Large intestine (tissue), 3 donors: ENCODE measurements at regions not wholly inside any gene's neighbourhood (a gene's known extent, or its start where the extent isn't known, plus 50 kb on each side); places are given as distances from the start of the nearest gene placed in this dataset.
A peak's percentile ranks its signal among the peaks of the same experiment; 100 is the strongest.

Experiments used
- DNase-seq, 2 donors: peaks; one replicate each; pipeline versions ENCODE4 v3.0.0 to v3.0.0-alpha.2; 2013
- H3K27ac ChIP-seq: one replicate; pipeline ENCODE4 v1.5.1; 2013; ENCODE audit warnings: low read length
- H3K27me3 ChIP-seq: 2 replicates; pipeline ENCODE4 v1.6.1; 2013; ENCODE audit warnings: low read length; ENCODE audit not compliant: control insufficient read depth, insufficient read depth
- H3K36me3 ChIP-seq: 2 replicates; pipeline ENCODE4 v1.6.1; 2013; ENCODE audit warnings: low read length; ENCODE audit not compliant: control insufficient read depth, insufficient read depth
- H3K4me1 ChIP-seq: one replicate; pipeline ENCODE4 v1.6.1; 2013; ENCODE audit warnings: low read length; ENCODE audit not compliant: control insufficient read depth, insufficient read depth
- H3K4me3 ChIP-seq: one replicate; pipeline ENCODE4 v1.5.1; 2013; ENCODE audit warnings: low read length
- H3K9me3 ChIP-seq: one replicate; pipeline ENCODE4 v1.6.1; 2013; ENCODE audit warnings: mild to moderate bottlenecking, low read depth, low read length, moderate library complexity; ENCODE audit not compliant: control insufficient read depth
- WGBS: methylation state at CpG from one replicate; pipeline ENCODE4 v1.1.5; 2013; ENCODE audit warnings: low lambda C conversion rate; ENCODE audit not compliant: insufficient coverage; 5-methylcytosine and 5-hydroxymethylcytosine counted together

GRCh38 chr2:121005453-121005852 is 269.8 kb downstream of the GLI2 start:
- WGBS: 100% methylated on average over 1 of the region's 3 CpGs
- H3K9me3 ChIP-seq: no peaks in the 10 kb centered on the region
- H3K27me3 ChIP-seq: peaks cover 16% of the 10 kb centered on the region
- no peaks in the 10 kb centered on the region for H3K36me3 ChIP-seq
- DNase-seq: no peak
- peaks cover 2% of the 10 kb centered on the region for H3K4me1 ChIP-seq
- no peak overlapping the region for H3K27ac ChIP-seq
- no peak overlapping the region for H3K4me3 ChIP-seq

DNA sequence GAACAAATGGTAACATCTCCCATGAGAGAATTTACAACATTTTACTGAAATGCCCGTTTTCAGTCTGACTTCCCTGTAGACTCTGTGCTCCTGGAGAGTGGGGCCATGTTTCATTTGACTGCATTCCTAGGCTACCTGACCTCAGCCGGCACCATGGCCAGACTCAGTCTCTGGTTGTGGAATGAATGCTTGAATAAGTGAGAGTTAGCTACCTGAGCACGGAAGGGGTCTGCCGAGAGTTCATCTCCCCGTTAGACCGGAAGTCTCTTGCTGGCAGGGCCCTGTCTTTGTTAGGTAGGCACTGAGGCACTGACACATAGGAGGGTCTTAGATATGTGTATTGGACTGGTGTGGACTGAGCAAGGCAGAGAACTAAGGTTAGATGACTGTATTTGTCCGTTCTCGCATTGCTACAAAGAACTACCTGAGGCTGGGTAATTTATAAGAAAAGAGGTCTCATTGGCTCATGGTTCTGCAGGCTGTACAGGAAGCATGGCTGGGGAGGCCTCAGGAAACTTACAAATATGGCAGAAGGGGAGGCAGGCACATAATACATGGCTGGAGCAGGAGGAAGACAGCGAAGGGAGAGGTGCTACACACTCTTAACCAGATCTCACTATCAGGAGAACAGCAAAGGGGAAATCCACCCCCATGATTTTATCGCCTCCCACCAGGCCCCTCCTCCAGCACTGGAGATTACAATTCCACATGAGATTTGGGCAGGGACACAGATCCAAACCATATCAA is 271.2 kb downstream of the GLI2 start:
- Histone ChIP-seq H3K36me3 (no peaks in the 10 kb centered on the region), H3K4me3 (no peak overlapping the region), H3K27ac (no peak overlapping the region), H3K9me3 (no peaks in the 10 kb centered on the region), H3K4me1 (peaks cover 2% of the 10 kb centered on the region), H3K27me3 (peaks cover 15% of the 10 kb centered on the region)
- no peak for DNase-seq
- WGBS: no CpG with 5 or more reads among the region's 10 CpGs

- peaks cover 15% of the 10 kb centered on the region for H3K27me3 ChIP-seq
- H3K9me3 ChIP-seq: no peaks in the 10 kb centered on the region
- WGBS: no CpG with 5 or more reads among the region's 2 CpGs
- no peak overlapping the region for H3K27ac ChIP-seq
- H3K4me3 ChIP-seq: no peak overlapping the region
- peaks cover 2% of the 10 kb centered on the region for H3K4me1 ChIP-seq
- no peak for DNase-seq
- H3K36me3 ChIP-seq: no peaks in the 10 kb centered on the region
These were observed 271.8 kb downstream of the GLI2 start for GRCh38 chr2:121007490-121007853.

- H3K4me3 ChIP-seq: no peak overlapping the region
- WGBS: no CpG with 5 or more reads among the region's 5 CpGs
- no peaks in the 10 kb centered on the region for H3K9me3 ChIP-seq
- H3K27me3 ChIP-seq: peaks cover 15% of the 10 kb centered on the region
- no peak for DNase-seq
- no peaks in the 10 kb centered on the region for H3K4me1 ChIP-seq
- H3K27ac ChIP-seq: no peak overlapping the region
- H3K36me3 ChIP-seq: no peaks in the 10 kb centered on the region
These were observed 273.3 kb downstream of the GLI2 start for GRCh38 chr2:121008975-121009374.

- no peaks in the 10 kb centered on the region for H3K4me1 ChIP-seq
- no peak overlapping the region for H3K27ac ChIP-seq
- peaks cover 5% of the 10 kb centered on the region for H3K27me3 ChIP-seq
- DNase-seq: no peak
- H3K4me3 ChIP-seq: no peak overlapping the region
- H3K9me3 ChIP-seq: no peaks in the 10 kb centered on the region
- no peaks in the 10 kb centered on the region for H3K36me3 ChIP-seq
These were observed 274.0 kb downstream of the TFCP2L1 start for GRCh38 chr2:121010998-121011397.

- 100% methylated on average over 2 of the region's 3 CpGs for WGBS
- no peaks in the 10 kb centered on the region for H3K36me3 ChIP-seq
- H3K27me3 ChIP-seq: peaks cover 12% of the 10 kb centered on the region
- H3K27ac ChIP-seq: no peak overlapping the region
- DNase-seq: no peak
- H3K9me3 ChIP-seq: peaks cover 2% of the 10 kb centered on the region
- peaks cover 12% of the 10 kb centered on the region for H3K4me1 ChIP-seq
- H3K4me3 ChIP-seq: no peak overlapping the region
These were observed 270.1 kb downstream of the TFCP2L1 start for GRCh38 chr2:121014876-121015275.

GRCh38 chr2:121015971-121016485 is 269.0 kb downstream of the TFCP2L1 start:
- peaks cover 2% of the 10 kb centered on the region for H3K9me3 ChIP-seq
- H3K36me3 ChIP-seq: no peaks in the 10 kb centered on the region
- H3K4me1 ChIP-seq: peaks cover 12% of the 10 kb centered on the region
- H3K27me3 ChIP-seq: peaks cover 15% of the 10 kb centered on the region
- no peak overlapping the region for H3K27ac ChIP-seq
- no peak for DNase-seq
- WGBS: no CpG with 5 or more reads among the region's 7 CpGs
- H3K4me3 ChIP-seq: no peak overlapping the region

GRCh38 chr2:121017396-121017795 is 267.6 kb downstream of the TFCP2L1 start:
- peaks cover 21% of the 10 kb centered on the region for H3K27me3 ChIP-seq
- no peaks in the 10 kb centered on the region for H3K36me3 ChIP-seq
- peaks cover 12% of the 10 kb centered on the region for H3K4me1 ChIP-seq
- H3K4me3 ChIP-seq: no peak overlapping the region
- WGBS: no CpG with 5 or more reads among the region's 7 CpGs
- peaks cover 2% of the 10 kb centered on the region for H3K9me3 ChIP-seq
- no peak overlapping the region for H3K27ac ChIP-seq
- no peak for DNase-seq

DNA sequence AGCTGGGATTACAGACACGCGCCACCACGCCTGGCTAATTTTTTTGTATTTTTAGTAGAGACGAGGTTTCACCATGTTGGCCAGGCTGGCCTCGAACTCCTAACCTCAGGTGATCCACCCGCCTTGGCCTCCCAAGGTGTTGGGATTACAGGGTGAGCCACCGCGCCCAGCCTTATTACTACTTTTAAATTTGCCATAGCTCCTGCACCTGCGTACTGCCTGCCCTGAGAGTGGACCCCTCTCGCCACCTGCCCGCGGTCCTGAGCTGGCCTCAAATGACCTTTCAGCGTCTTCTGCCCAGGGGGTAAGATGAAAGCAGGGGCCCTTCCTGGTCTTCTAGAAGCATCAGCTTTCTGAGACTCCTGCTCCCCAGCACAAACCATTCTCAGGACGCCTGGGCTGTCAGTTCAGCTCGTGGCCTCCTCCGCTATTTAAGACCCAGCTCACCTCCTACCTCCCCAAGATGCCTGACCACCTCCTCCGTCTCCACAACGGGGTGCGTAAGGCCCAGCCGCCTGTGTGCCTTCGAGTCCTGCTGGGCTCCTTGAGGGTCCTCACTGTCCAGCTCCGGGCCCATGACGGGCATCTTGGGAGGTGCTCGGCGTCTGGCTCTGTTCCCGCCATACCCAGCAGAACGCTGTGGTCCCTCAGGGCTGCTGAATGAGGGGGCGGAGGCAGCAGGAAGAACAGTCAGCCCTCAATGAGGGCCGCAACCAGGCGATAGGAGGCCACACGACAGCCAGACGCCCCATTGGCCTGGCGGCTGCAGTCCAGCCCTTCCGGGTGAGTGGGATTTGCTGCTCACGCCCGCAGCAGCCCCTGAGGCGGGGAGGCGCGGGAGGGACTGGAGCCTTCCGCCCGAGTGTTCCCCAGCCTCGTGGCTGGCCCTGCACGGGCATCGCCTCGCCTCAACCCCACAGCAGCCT is 266.6 kb downstream of the TFCP2L1 start:
- H3K27ac ChIP-seq: no peak overlapping the region

DNA sequence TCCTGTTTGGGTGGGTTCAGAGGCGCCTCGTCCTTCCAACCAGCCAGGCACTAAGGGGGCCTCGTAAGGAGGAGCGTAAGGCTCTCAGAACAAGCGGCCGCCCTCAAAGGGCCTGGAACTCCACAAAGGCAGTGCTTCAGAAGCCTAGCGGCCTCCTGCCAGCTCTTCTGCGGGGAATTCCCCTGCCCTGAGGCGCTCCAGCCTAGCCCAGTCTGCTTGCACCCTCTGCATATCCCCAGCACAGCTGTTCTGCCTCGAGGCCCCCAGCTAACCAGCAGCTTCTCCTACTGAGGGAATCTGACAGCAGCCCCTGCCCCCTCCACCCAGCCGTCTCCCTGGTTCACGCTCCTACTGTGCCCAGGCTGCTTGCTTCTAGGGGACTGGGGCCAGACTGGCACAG is 265.9 kb downstream of the TFCP2L1 start:
- Histone ChIP-seq H3K27ac (no peak overlapping the region), H3K4me1 (peaks cover 12% of the 10 kb centered on the region), H3K27me3 (peaks cover 21% of the 10 kb centered on the region), H3K9me3 (peaks cover 2% of the 10 kb centered on the region), H3K36me3 (no peaks in the 10 kb centered on the region), H3K4me3 (peak overlapping the region; percentile 23)
- WGBS: no CpG with 5 or more reads among the region's 12 CpGs
- peak in 1 of 2 donors; percentile 29 for DNase-seq

More for the DNA sequence above, 266.6 kb downstream of the TFCP2L1 start:
- peaks cover 21% of the 10 kb centered on the region for H3K27me3 ChIP-seq
- H3K9me3 ChIP-seq: peaks cover 2% of the 10 kb centered on the region
- peaks cover 12% of the 10 kb centered on the region for H3K4me1 ChIP-seq
- WGBS: 100% methylated on average over 3 of the region's 45 CpGs
- peak overlapping the region; percentile 23 for H3K4me3 ChIP-seq
- H3K36me3 ChIP-seq: no peaks in the 10 kb centered on the region
- DNase-seq: peak; percentile 39 to 42
